ENCODE measurements at regions not wholly inside any gene's neighbourhood (a gene's known extent, or its start where the extent isn't known, plus 50 kb on each side); places are given as distances from the start of the nearest gene placed in this dataset.
"Not testable (repeated sequence)": the region's sequence is repeated elsewhere in the genome, so short reads cannot be mapped to it uniquely, and the experiment has no call there.

DNA sequence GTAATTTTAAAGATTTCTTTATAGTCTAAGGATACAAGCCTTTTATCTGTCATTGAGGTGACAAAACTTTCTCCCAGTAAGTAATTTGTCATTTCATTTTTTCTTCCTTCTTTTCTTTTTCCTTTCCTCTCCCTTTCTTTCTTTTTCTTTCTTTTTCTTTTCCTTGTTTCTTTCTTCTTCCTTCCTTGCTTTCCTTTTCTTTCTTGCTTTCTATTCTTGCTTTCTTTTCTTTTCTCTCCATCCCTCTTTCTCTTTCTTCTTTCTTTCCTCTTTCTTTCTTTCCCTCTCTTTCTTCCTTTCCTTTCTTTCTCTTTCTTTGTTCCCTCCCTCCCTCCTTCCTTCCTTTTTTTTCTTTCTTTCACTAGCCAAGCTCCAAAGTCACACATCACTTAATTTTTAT is 148.8 kb downstream of the GOLGA6L4 start:
- not testable (repeated sequence) for TF ChIP-seq CTCF (IDR thresholded peaks at IDR 0.05); ZFX (IDR thresholded peaks at IDR 0.05; ENCODE audit: borderline replicate concordance)

Data from 22Rv1 (cell line).